Activated CD4-positive, alpha-beta T cell treated with anti-CD3 and anti-CD28 coated beads for 4 hours (primary cell): ENCODE measurements at regions not wholly inside any gene's neighbourhood (a gene's known extent, or its start where the extent isn't known, plus 50 kb on each side); places are given as distances from the start of the nearest gene placed in this dataset.

Source experiments
- DNase-seq, 2 donors: peaks; one replicate each; pipeline ENCODE4 v3.0.0-alpha.2; 2020

GRCh38 chrX:34227804-34228203 is 95.7 kb upstream of the FAM47A start:
- no peak for DNase-seq

- no peak for DNase-seq
Measured at GRCh38 chrX:34223574-34223973, 91.5 kb upstream of the FAM47A start.

DNA sequence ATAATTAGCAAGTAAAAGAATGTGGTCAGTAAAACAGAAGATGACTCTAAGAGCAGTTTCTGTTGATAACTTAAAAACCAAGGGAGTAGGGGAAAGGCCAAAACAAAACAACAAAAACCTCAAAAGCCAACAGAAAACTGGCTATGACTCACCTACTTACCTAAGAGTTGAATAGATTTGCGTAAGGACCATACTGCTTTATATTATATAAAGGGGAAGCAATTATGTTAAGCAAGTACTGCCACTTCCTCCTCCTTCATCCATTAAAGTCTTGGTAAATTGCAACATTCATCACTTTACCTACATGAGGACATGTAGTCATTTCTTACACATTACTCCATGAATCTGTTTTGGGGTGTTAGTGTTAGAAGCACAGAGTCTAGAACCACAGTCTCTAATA is 85.9 kb upstream of the FAM47A start:
- DNase-seq, result no peak

GRCh38 chrX:34197946-34198345 is 65.8 kb upstream of the FAM47A start:
- DNase-seq, result no peak
